ENCODE measurements at regions not wholly inside any gene's neighbourhood (a gene's known extent, or its start where the extent isn't known, plus 50 kb on each side); places are given as distances from the start of the nearest gene placed in this dataset.

DNA sequence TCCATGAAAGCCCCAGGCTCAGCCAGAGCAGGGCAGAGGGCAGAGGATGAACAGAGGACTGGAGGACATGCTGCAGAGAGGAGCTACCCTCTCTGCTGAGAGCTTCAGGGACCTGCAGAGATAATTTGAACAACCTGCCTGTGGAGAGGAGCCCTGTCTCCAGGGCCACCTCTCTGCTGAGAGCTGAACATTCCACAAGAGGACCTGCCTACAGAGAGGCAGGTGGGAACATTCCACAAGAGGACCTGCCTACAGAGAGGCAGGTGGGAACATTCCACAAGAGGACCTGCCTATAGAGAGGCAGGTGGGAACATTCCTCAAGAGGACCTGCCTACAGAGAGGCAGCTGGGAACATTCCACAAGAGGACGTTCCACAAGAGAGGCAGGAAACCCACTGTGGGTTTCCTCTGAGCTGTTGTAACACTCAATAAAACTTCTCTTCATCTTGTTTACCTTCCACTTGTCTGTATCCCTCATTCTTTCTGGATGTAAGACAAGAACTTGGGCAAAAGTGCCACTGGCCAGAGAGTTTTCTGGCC is 551.9 kb upstream of the CA10 start:
- TF ChIP-seq, protein P1, sequence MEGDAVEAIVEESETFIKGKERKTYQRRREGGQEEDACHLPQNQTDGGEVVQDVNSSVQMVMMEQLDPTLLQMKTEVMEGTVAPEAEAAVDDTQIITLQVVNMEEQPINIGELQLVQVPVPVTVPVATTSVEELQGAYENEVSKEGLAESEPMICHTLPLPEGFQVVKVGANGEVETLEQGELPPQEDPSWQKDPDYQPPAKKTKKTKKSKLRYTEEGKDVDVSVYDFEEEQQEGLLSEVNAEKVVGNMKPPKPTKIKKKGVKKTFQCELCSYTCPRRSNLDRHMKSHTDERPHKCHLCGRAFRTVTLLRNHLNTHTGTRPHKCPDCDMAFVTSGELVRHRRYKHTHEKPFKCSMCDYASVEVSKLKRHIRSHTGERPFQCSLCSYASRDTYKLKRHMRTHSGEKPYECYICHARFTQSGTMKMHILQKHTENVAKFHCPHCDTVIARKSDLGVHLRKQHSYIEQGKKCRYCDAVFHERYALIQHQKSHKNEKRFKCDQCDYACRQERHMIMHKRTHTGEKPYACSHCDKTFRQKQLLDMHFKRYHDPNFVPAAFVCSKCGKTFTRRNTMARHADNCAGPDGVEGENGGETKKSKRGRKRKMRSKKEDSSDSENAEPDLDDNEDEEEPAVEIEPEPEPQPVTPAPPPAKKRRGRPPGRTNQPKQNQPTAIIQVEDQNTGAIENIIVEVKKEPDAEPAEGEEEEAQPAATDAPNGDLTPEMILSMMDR (IDR thresholded peaks at IDR 0.05; ENCODE audit: insufficient read depth in 1 of 2, low read depth in 1 of 2, low read length in 1 of 2, severe bottlenecking in 1 of 2, unreplicated experiment in 1 of 2): no peak
- no peaks in the 10 kb centered on the region for H3K27me3 Mint-ChIP-seq (ENCODE audit: insufficient read depth, unreplicated experiment)
- H3K9me3 ChIP-seq: no peaks in the 10 kb centered on the region
- H3K27ac Mint-ChIP-seq (ENCODE audit: unreplicated experiment): no peak overlapping the region
- BruUV-seq (replicated peaks): no TSS peak
- ChIA-PET POLR2A (no interaction called here), CTCF (no interaction called here)
- H3K27me3 ChIP-seq (replicated peaks; ENCODE audit: control insufficient read depth, insufficient read depth, low read length): no peaks in the 10 kb centered on the region; the same call in 1 of the 2 replicates
- DNase-seq: peak; percentile 16 to 49
- intact Hi-C loops (cut with micrococcal nuclease; ENCODE audit: unreplicated experiment): no loop called here
- no peaks in the 10 kb centered on the region for H3K4me1 ChIP-seq
- no peaks in the 10 kb centered on the region for H3K36me3 Mint-ChIP-seq (ENCODE audit: insufficient read depth, unreplicated experiment)
- no peaks in the 10 kb centered on the region for H3K9me3 Mint-ChIP-seq (ENCODE audit: unreplicated experiment)
- H3K4me3 Mint-ChIP-seq (ENCODE audit: unreplicated experiment): no peak overlapping the region
- no peak overlapping the region for H3K4me3 ChIP-seq (ENCODE audit: low read depth, low read length)
- H3K4me1 Mint-ChIP-seq (ENCODE audit: low read depth, unreplicated experiment): no peaks in the 10 kb centered on the region
- no peaks in the 10 kb centered on the region for H3K36me3 ChIP-seq (ENCODE audit: control insufficient read depth, insufficient read depth, low read length)

DNA sequence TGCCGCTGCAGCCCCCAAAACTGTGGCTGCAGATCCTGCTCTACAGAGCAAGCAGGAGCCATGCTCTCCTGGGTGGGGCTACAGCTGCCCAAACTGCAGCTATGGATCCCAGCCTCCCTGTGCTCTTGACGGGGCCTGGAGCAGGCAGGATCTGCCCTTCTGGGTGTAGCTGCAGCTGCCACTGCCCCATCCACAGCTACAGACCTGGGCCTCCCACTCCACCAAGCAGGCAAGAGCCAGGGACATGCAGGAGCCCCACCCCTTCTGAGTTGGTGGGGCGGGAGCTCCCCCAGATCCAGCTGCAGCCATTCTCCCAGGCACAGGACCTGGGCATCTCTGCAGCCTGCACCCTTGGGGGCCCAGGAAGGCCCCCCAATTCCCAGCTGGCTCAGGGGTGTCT is 551.2 kb upstream of the CA10 start:
- Histone ChIP-seq H3K27me3 (replicated peaks; ENCODE audit: control insufficient read depth, insufficient read depth, low read length) (no peaks in the 10 kb centered on the region; the same call in 1 of the 2 replicates), H3K9me3 (no peaks in the 10 kb centered on the region), H3K4me3 (ENCODE audit: low read depth, low read length) (no peak overlapping the region), H3K36me3 (ENCODE audit: control insufficient read depth, insufficient read depth, low read length) (no peaks in the 10 kb centered on the region), H3K4me1 (no peaks in the 10 kb centered on the region)
- no peaks in the 10 kb centered on the region for H3K4me1 Mint-ChIP-seq (ENCODE audit: low read depth, unreplicated experiment)
- no peak overlapping the region for H3K27ac Mint-ChIP-seq (ENCODE audit: unreplicated experiment)
- H3K27me3 Mint-ChIP-seq (ENCODE audit: insufficient read depth, unreplicated experiment): no peaks in the 10 kb centered on the region
- H3K36me3 Mint-ChIP-seq (ENCODE audit: insufficient read depth, unreplicated experiment): no peaks in the 10 kb centered on the region
- H3K9me3 Mint-ChIP-seq (ENCODE audit: unreplicated experiment): no peaks in the 10 kb centered on the region
- BruUV-seq (replicated peaks): no TSS peak
- no peak overlapping the region for H3K4me3 Mint-ChIP-seq (ENCODE audit: unreplicated experiment)
- intact Hi-C loops (cut with micrococcal nuclease; ENCODE audit: unreplicated experiment): no loop called here
- TF ChIP-seq, protein P1 (IDR thresholded peaks at IDR 0.05; ENCODE audit: insufficient read depth in 1 of 2, low read depth in 1 of 2, low read length in 1 of 2, severe bottlenecking in 1 of 2, unreplicated experiment in 1 of 2): no peak
- POLR2A ChIA-PET: no interaction called here
- DNase-seq: peak in 1 of 2 experiments; percentile 30
- CTCF ChIA-PET: no interaction called here

DNA sequence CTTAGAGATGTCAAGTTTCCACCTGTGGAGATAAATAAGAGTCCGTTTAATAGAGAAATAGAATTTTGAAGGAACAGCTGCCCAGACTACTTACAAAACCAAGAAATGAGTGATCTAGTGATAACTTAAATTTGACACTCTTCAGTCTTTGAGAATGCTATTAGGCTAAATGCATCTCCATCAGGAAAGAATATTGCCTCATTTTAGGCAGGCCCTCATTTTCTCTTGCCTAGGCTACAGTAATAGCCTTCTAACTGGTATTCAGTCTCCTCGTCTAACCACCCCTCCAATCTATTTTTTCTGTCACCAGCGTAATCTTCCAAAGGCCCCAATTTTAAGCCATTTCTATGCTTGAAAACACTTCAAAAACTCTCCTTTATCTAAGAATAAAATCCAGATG is 537.8 kb upstream of the CA10 start:
- intact Hi-C loops (cut with micrococcal nuclease; ENCODE audit: unreplicated experiment): no loop called here
- TF ChIP-seq, protein P1 (IDR thresholded peaks at IDR 0.05; ENCODE audit: insufficient read depth in 1 of 2, low read depth in 1 of 2, low read length in 1 of 2, severe bottlenecking in 1 of 2, unreplicated experiment in 1 of 2): no peak
- H3K27me3 Mint-ChIP-seq (ENCODE audit: insufficient read depth, unreplicated experiment): no peaks in the 10 kb centered on the region
- Histone ChIP-seq H3K4me3 (ENCODE audit: low read depth, low read length) (no peak overlapping the region), H3K27me3 (replicated peaks; ENCODE audit: control insufficient read depth, insufficient read depth, low read length) (no peaks in the 10 kb centered on the region), H3K4me1 (no peaks in the 10 kb centered on the region), H3K36me3 (ENCODE audit: control insufficient read depth, insufficient read depth, low read length) (no peaks in the 10 kb centered on the region), H3K9me3 (no peaks in the 10 kb centered on the region)
- no peaks in the 10 kb centered on the region for H3K4me1 Mint-ChIP-seq (ENCODE audit: low read depth, unreplicated experiment)
- DNase-seq: no peak
- H3K27ac Mint-ChIP-seq (ENCODE audit: unreplicated experiment): no peak overlapping the region
- ChIA-PET POLR2A (no interaction called here), CTCF (no interaction called here)
- H3K4me3 Mint-ChIP-seq (ENCODE audit: unreplicated experiment): no peak overlapping the region
- BruUV-seq (replicated peaks): no TSS peak
- no peaks in the 10 kb centered on the region for H3K9me3 Mint-ChIP-seq (ENCODE audit: unreplicated experiment)
- H3K36me3 Mint-ChIP-seq (ENCODE audit: insufficient read depth, unreplicated experiment): no peaks in the 10 kb centered on the region

Data from Caco-2 (cell line).